ENCODE measurements at regions not wholly inside any gene's neighbourhood (a gene's known extent, or its start where the extent isn't known, plus 50 kb on each side); places are given as distances from the start of the nearest gene placed in this dataset.

GRCh38 chr12:114257687-114258086, 148.3 kb downstream of the TBX5 start:
- DNase-seq (ENCODE audit: low read depth), result no peak
- no peak overlapping the region for H3K4me3 ChIP-seq (ENCODE audit: low read depth, low read length)
- no peak for TF ChIP-seq CTCF (IDR thresholded peaks at IDR 0.05; ENCODE audit: low read depth, low read length, missing control alignments)

GRCh38 chr12:114254998-114255397, 150.9 kb downstream of the TBX5 start:
- no peak overlapping the region for H3K4me3 ChIP-seq (ENCODE audit: low read depth, low read length)
- no peak for TF ChIP-seq CTCF (IDR thresholded peaks at IDR 0.05; ENCODE audit: low read depth, low read length, missing control alignments)
- no peak for DNase-seq (ENCODE audit: low read depth)

- no peak overlapping the region for H3K4me3 ChIP-seq (ENCODE audit: low read depth, low read length)
- no peak for DNase-seq (ENCODE audit: low read depth)
- no peak for TF ChIP-seq CTCF (IDR thresholded peaks at IDR 0.05; ENCODE audit: low read depth, low read length, missing control alignments)
Observed at GRCh38 chr12:114253976-114254778, 151.8 kb downstream of the TBX5 start.

- no peak overlapping the region for H3K4me3 ChIP-seq (ENCODE audit: low read depth, low read length)
- no peak for TF ChIP-seq CTCF (IDR thresholded peaks at IDR 0.05; ENCODE audit: low read depth, low read length, missing control alignments)
- no peak for DNase-seq (ENCODE audit: low read depth)
Observed at GRCh38 chr12:114248527-114248926, 157.4 kb downstream of the TBX5 start.

- DNase-seq (ENCODE audit: low read depth), result no peak
- H3K4me3 ChIP-seq (ENCODE audit: low read depth, low read length), result no peak overlapping the region
- no peak for TF ChIP-seq CTCF (IDR thresholded peaks at IDR 0.05; ENCODE audit: low read depth, low read length, missing control alignments)
Observed at GRCh38 chr12:114245555-114245954, 160.4 kb downstream of the TBX5 start.

- no peak overlapping the region for H3K4me3 ChIP-seq (ENCODE audit: low read depth, low read length)
- peak; percentile 43 for DNase-seq (ENCODE audit: low read depth)
- TF ChIP-seq CTCF (IDR thresholded peaks at IDR 0.05; ENCODE audit: low read depth, low read length, missing control alignments), result no peak
Observed at GRCh38 chr12:114241973-114242434, 163.9 kb downstream of the TBX5 start.

- H3K4me3 ChIP-seq (ENCODE audit: low read depth, low read length), result no peak overlapping the region
- no peak for TF ChIP-seq CTCF (IDR thresholded peaks at IDR 0.05; ENCODE audit: low read depth, low read length, missing control alignments)
Observed at GRCh38 chr12:114240288-114240687, 165.7 kb downstream of the TBX5 start.

More at GRCh38 chr12:114240288-114240687, 165.7 kb downstream of the TBX5 start:
- no peak for DNase-seq (ENCODE audit: low read depth)
